ENCODE measurements at regions not wholly inside any gene's neighbourhood (a gene's known extent, or its start where the extent isn't known, plus 50 kb on each side); places are given as distances from the start of the nearest gene placed in this dataset.

- no peak overlapping the region for H3K4me3 Mint-ChIP-seq
- DNase-seq = no peak
- peaks cover 0 to 14% (median 3%) of the 10 kb centered on the region in 9 donors for H3K9me3 Mint-ChIP-seq
- no peak for ATAC-seq
- no peaks in the 10 kb centered on the region for H3K4me1 Mint-ChIP-seq
- H3K36me3 Mint-ChIP-seq = peaks cover 0 to 4% (median 2%) of the 10 kb centered on the region in 3 donors
- H3K27ac Mint-ChIP-seq = no peak overlapping the region
- POLR2A ChIA-PET = no interaction called here
- peaks cover 22 to 69% (median 32%) of the 10 kb centered on the region in 5 donors for H3K27me3 Mint-ChIP-seq
These were observed 254.3 kb downstream of the METTL4 start for GRCh38 chr18:2316751-2317696.

- POLR2A ChIA-PET = no interaction called here
- H3K4me1 Mint-ChIP-seq = no peaks in the 10 kb centered on the region
- no peak for ATAC-seq
- no peak overlapping the region for H3K4me3 Mint-ChIP-seq
- H3K27ac Mint-ChIP-seq = no peak overlapping the region
- peaks cover 0 to 15% (median 2%) of the 10 kb centered on the region in 9 donors for H3K9me3 Mint-ChIP-seq
- DNase-seq = no peak
- H3K36me3 Mint-ChIP-seq = peaks cover 0 to 2% (median 0%) of the 10 kb centered on the region in 3 donors
- peaks cover 18 to 60% (median 34%) of the 10 kb centered on the region in 5 donors for H3K27me3 Mint-ChIP-seq
These were observed 246.8 kb downstream of the METTL4 start for GRCh38 chr18:2324459-2324858.

- H3K4me3 Mint-ChIP-seq = no peak overlapping the region
These were observed 245.9 kb downstream of the METTL4 start for GRCh38 chr18:2325308-2325849.

GRCh38 chr18:2325933-2326332 lies 245.4 kb downstream of the METTL4 start:
- no peak overlapping the region for H3K4me3 Mint-ChIP-seq

More at GRCh38 chr18:2325308-2325849, 245.9 kb downstream of the METTL4 start:
- H3K9me3 Mint-ChIP-seq = peaks cover 0 to 9% (median 0%) of the 10 kb centered on the region in 9 donors
- no peaks in the 10 kb centered on the region for H3K36me3 Mint-ChIP-seq
- DNase-seq (no peak), ATAC-seq (no peak)
- peaks cover 19 to 57% (median 30%) of the 10 kb centered on the region in 5 donors for H3K27me3 Mint-ChIP-seq
- H3K4me1 Mint-ChIP-seq = no peaks in the 10 kb centered on the region
- POLR2A ChIA-PET = no interaction called here
- no peak overlapping the region for H3K27ac Mint-ChIP-seq

GRCh38 chr18:2326999-2327398 lies 244.3 kb downstream of the METTL4 start:
- Mint-ChIP-seq H3K4me1 (no peaks in the 10 kb centered on the region), H3K36me3 (no peaks in the 10 kb centered on the region), H3K27ac (no peak overlapping the region), H3K9me3 (peaks cover 0 to 9% (median 0%) of the 10 kb centered on the region in 9 donors), H3K4me3 (no peak overlapping the region), H3K27me3 (peaks cover 16 to 46% (median 21%) of the 10 kb centered on the region in 5 donors)
- ATAC-seq (no peak), DNase-seq (no peak)
- POLR2A ChIA-PET = no interaction called here

More at GRCh38 chr18:2325933-2326332, 245.4 kb downstream of the METTL4 start:
- Mint-ChIP-seq H3K4me1 (no peaks in the 10 kb centered on the region), H3K27ac (no peak overlapping the region), H3K9me3 (peaks cover 0 to 9% (median 0%) of the 10 kb centered on the region in 9 donors), H3K36me3 (no peaks in the 10 kb centered on the region), H3K27me3 (peaks cover 15 to 57% (median 29%) of the 10 kb centered on the region in 5 donors)
- DNase-seq (no peak), ATAC-seq (no peak)
- POLR2A ChIA-PET = no interaction called here

- Mint-ChIP-seq H3K27ac (no peak overlapping the region), H3K4me1 (no peaks in the 10 kb centered on the region), H3K27me3 (peaks cover 22 to 42% (median 23%) of the 10 kb centered on the region in 5 donors), H3K4me3 (no peak overlapping the region), H3K9me3 (no peaks in the 10 kb centered on the region), H3K36me3 (no peaks in the 10 kb centered on the region)
- ATAC-seq = no peak
- DNase-seq = no peak
- POLR2A ChIA-PET = no interaction called here
These were observed 240.5 kb downstream of the METTL4 start for GRCh38 chr18:2330764-2331163.

GRCh38 chr18:2331491-2331890 lies 239.8 kb downstream of the METTL4 start:
- Mint-ChIP-seq H3K4me1 (no peaks in the 10 kb centered on the region), H3K27ac (no peak overlapping the region), H3K36me3 (no peaks in the 10 kb centered on the region), H3K9me3 (no peaks in the 10 kb centered on the region), H3K4me3 (no peak overlapping the region), H3K27me3 (peaks cover 15 to 35% (median 17%) of the 10 kb centered on the region in 5 donors)
- ATAC-seq (no peak), DNase-seq (no peak)
- POLR2A ChIA-PET = no interaction called here

GRCh38 chr18:2336690-2337392 lies 234.5 kb downstream of the METTL4 start:
- POLR2A ChIA-PET = no interaction called here
- DNase-seq (no peak), ATAC-seq (no peak)
- Mint-ChIP-seq H3K4me3 (no peak overlapping the region), H3K27me3 (peaks cover 10 to 31% (median 19%) of the 10 kb centered on the region in 5 donors), H3K9me3 (no peaks in the 10 kb centered on the region), H3K4me1 (no peaks in the 10 kb centered on the region), H3K27ac (no peak overlapping the region), H3K36me3 (no peaks in the 10 kb centered on the region)

- POLR2A ChIA-PET = no interaction called here
- peak in 1 of 2 donors; percentile 42 for ATAC-seq
- Mint-ChIP-seq H3K4me1 (no peaks in the 10 kb centered on the region), H3K9me3 (peaks cover 0 to under 1% (median 0%) of the 10 kb centered on the region in 9 donors), H3K27ac (no peak overlapping the region), H3K27me3 (peaks cover 9 to 40% (median 21%) of the 10 kb centered on the region in 5 donors), H3K4me3 (no peak overlapping the region), H3K36me3 (no peaks in the 10 kb centered on the region)
- peak in 8 of 10 donors; percentile 10 to 32 (median 22) for DNase-seq
These were observed 233.7 kb downstream of the METTL4 start for GRCh38 chr18:2337552-2338141.

GRCh38 chr18:2338601-2339000 lies 232.7 kb downstream of the METTL4 start:
- H3K27ac Mint-ChIP-seq = no peak overlapping the region
- H3K4me3 Mint-ChIP-seq = no peak overlapping the region
- no peak for ATAC-seq
- no peaks in the 10 kb centered on the region for H3K4me1 Mint-ChIP-seq
- H3K27me3 Mint-ChIP-seq = peaks cover 7 to 44% (median 18%) of the 10 kb centered on the region in 5 donors
- peaks cover 0 to 3% (median 0%) of the 10 kb centered on the region in 9 donors for H3K9me3 Mint-ChIP-seq
- no peak for DNase-seq
- POLR2A ChIA-PET = no interaction called here
- no peaks in the 10 kb centered on the region for H3K36me3 Mint-ChIP-seq

GRCh38 chr18:2340335-2340734 lies 231.0 kb downstream of the METTL4 start:
- H3K4me3 Mint-ChIP-seq = no peak overlapping the region
- H3K27me3 Mint-ChIP-seq = peaks cover 4 to 44% (median 16%) of the 10 kb centered on the region in 5 donors
- POLR2A ChIA-PET = no interaction called here
- ATAC-seq (no peak), DNase-seq (no peak)
- H3K27ac Mint-ChIP-seq = no peak overlapping the region
- peaks cover 0 to 3% (median 0%) of the 10 kb centered on the region in 9 donors for H3K9me3 Mint-ChIP-seq
- no peaks in the 10 kb centered on the region for H3K4me1 Mint-ChIP-seq
- no peaks in the 10 kb centered on the region for H3K36me3 Mint-ChIP-seq

GRCh38 chr18:2348003-2348402 lies 223.3 kb downstream of the METTL4 start:
- DNase-seq (no peak), ATAC-seq (no peak)
- Mint-ChIP-seq H3K27me3 (peaks cover 5 to 31% (median 9%) of the 10 kb centered on the region in 5 donors), H3K4me1 (no peaks in the 10 kb centered on the region), H3K4me3 (no peak overlapping the region), H3K36me3 (no peaks in the 10 kb centered on the region), H3K27ac (no peak overlapping the region), H3K9me3 (peaks cover 0 to 9% (median 0%) of the 10 kb centered on the region in 9 donors)
- POLR2A ChIA-PET = no interaction called here
